ENCODE measurements at regions not wholly inside any gene's neighbourhood (a gene's known extent, or its start where the extent isn't known, plus 50 kb on each side); places are given as distances from the start of the nearest gene placed in this dataset.

GRCh38 chr1:29381426-29381825, 145.1 kb downstream of the PTPRU start:
- TF ChIP-seq CTCF (IDR thresholded peaks at IDR 0.05 in 2 of 3, conservative IDR thresholded peaks at IDR 0.05 in 1 of 3; ENCODE audit: borderline replicate concordance in 1 of 3, insufficient read depth in 1 of 3, low read depth in 2 of 3, low read length in 2 of 3) (no peak), ELF1 (IDR thresholded peaks at IDR 0.05; ENCODE audit: borderline replicate concordance, low read depth) (no peak), ZNF274 (IDR thresholded peaks at IDR 0.05; ENCODE audit: low read depth, low read length) (no peak), EZH2phosphoT487 (IDR thresholded peaks at IDR 0.05; ENCODE audit: borderline replicate concordance) (no peak)

Data from HCT116 (cell line).